NCI-H524 treated with DMSO at 0.1 percent for 48 hours (cell line): ENCODE measurements at regions not wholly inside any gene's neighbourhood (a gene's known extent, or its start where the extent isn't known, plus 50 kb on each side); places are given as distances from the start of the nearest gene placed in this dataset.

Experiments used
- DNase-seq: peaks from one replicate; lab custom pipeline; 2025; lab: John Stamatoyannopoulos, UW

GRCh38 chr6:104321301-104321700, 538.4 kb downstream of the HACE1 start:
- no peak for DNase-seq

- no peak for DNase-seq
These were observed 538.8 kb downstream of the HACE1 start for GRCh38 chr6:104320896-104321295.

- DNase-seq, result no peak
These were observed 546.9 kb downstream of the HACE1 start for GRCh38 chr6:104312851-104313250.

- no peak for DNase-seq
These were observed 553.5 kb downstream of the HACE1 start for GRCh38 chr6:104306211-104306610.

GRCh38 chr6:104305206-104305605, 554.5 kb downstream of the HACE1 start:
- DNase-seq, result no peak

GRCh38 chr6:104301951-104302350, 557.8 kb downstream of the HACE1 start:
- no peak for DNase-seq

- no peak for DNase-seq
These were observed 573.1 kb downstream of the HACE1 start for GRCh38 chr6:104286641-104287040.

GRCh38 chr6:104284872-104285271, 574.8 kb downstream of the HACE1 start:
- DNase-seq, result no peak

GRCh38 chr6:104282581-104282980, 577.1 kb downstream of the HACE1 start:
- DNase-seq, result no peak

- no peak for DNase-seq
These were observed 578.3 kb downstream of the HACE1 start for GRCh38 chr6:104281370-104281769.

- no peak for DNase-seq
These were observed 591.3 kb downstream of the HACE1 start for GRCh38 chr6:104268389-104268788.

- no peak for DNase-seq
These were observed 592.8 kb downstream of the HACE1 start for GRCh38 chr6:104266922-104267321.

- no peak for DNase-seq
These were observed 603.1 kb downstream of the HACE1 start for GRCh38 chr6:104256646-104257045.

- no peak for DNase-seq
These were observed 606.5 kb downstream of the HACE1 start for GRCh38 chr6:104253236-104253635.

- no peak for DNase-seq
These were observed 607.4 kb downstream of the HACE1 start for GRCh38 chr6:104252276-104252675.

- no peak for DNase-seq
These were observed 608.1 kb downstream of the HACE1 start for GRCh38 chr6:104251651-104252050.

GRCh38 chr6:104240865-104241264, 618.9 kb downstream of the HACE1 start:
- no peak for DNase-seq

- no peak for DNase-seq
These were observed 619.7 kb downstream of the HACE1 start for GRCh38 chr6:104239971-104240370.

- DNase-seq, result no peak
These were observed 630.7 kb downstream of the HACE1 start for GRCh38 chr6:104229057-104229456.

- DNase-seq, result no peak
These were observed 632.2 kb downstream of the HACE1 start for GRCh38 chr6:104227508-104227907.

- no peak for DNase-seq
These were observed 632.8 kb downstream of the HACE1 start for GRCh38 chr6:104226790-104227446.

- DNase-seq, result no peak
These were observed 641.6 kb downstream of the HACE1 start for GRCh38 chr6:104218116-104218515.

- DNase-seq, result no peak
These were observed 644.8 kb downstream of the HACE1 start for GRCh38 chr6:104214901-104215300.

- DNase-seq, result no peak
These were observed 646.6 kb downstream of the HACE1 start for GRCh38 chr6:104212977-104213668.
